ENCODE measurements at regions not wholly inside any gene's neighbourhood (a gene's known extent, or its start where the extent isn't known, plus 50 kb on each side); places are given as distances from the start of the nearest gene placed in this dataset.

DNA sequence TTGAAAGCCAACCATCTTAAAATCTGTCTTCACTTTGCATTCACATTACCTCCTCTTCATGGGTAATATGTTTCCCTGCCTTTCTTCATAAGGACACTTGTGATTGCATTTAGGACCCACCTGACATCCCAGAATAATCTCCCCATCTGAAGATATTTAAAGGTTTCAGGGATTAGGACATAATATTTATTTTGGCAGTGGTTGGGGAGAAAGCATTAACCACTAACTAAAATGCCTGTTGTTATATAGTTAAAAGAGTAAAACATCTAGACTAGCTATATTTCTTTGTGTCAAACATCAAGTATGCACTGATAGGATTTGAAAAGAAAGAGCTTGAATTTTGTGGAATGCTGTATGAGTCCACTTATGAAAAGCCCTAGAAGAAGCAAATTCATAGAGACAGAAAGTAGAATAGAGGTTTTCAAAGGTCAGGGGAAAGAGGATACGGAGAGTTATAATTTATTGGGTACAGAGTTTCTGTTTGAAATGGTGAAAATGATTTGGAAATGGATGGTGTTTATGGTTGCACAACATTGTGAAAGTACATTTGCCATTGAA lies 457.7 kb upstream of the SPRY2 start:
- no peak overlapping the region for H3K4me3 ChIP-seq (ENCODE audit: low read depth, low read length)
- ChIA-PET CTCF (interaction anchor here (0.7 kb wide), 1 partner anchor 112 kb away, joined by 4 read pairs; no protein-coding TSS in a partner anchor), POLR2A (no interaction called here)
- H3K27ac ChIP-seq (ENCODE audit: extremely low read depth, low read depth, low read length): no peak overlapping the region
- H3K9me3 ChIP-seq (ENCODE audit: control insufficient read depth, insufficient read depth, low read depth, low read length): no peaks in the 10 kb centered on the region
- no peaks in the 10 kb centered on the region for H3K4me1 ChIP-seq (ENCODE audit: control insufficient read depth, insufficient read depth, low read length)
- TF ChIP-seq, protein P1, sequence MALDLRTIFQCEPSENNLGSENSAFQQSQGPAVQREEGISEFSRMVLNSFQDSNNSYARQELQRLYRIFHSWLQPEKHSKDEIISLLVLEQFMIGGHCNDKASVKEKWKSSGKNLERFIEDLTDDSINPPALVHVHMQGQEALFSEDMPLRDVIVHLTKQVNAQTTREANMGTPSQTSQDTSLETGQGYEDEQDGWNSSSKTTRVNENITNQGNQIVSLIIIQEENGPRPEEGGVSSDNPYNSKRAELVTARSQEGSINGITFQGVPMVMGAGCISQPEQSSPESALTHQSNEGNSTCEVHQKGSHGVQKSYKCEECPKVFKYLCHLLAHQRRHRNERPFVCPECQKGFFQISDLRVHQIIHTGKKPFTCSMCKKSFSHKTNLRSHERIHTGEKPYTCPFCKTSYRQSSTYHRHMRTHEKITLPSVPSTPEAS (tag by site-specific recombination; IDR thresholded peaks at IDR 0.05): no peak
- no peak for TF ChIP-seq ZNF747 (tag by site-specific recombination; IDR thresholded peaks at IDR 0.05)
- no peak for TF ChIP-seq MZF1 (tag by site-specific recombination; IDR thresholded peaks at IDR 0.05; ENCODE audit: borderline replicate concordance)
- TF ChIP-seq, protein P2, sequence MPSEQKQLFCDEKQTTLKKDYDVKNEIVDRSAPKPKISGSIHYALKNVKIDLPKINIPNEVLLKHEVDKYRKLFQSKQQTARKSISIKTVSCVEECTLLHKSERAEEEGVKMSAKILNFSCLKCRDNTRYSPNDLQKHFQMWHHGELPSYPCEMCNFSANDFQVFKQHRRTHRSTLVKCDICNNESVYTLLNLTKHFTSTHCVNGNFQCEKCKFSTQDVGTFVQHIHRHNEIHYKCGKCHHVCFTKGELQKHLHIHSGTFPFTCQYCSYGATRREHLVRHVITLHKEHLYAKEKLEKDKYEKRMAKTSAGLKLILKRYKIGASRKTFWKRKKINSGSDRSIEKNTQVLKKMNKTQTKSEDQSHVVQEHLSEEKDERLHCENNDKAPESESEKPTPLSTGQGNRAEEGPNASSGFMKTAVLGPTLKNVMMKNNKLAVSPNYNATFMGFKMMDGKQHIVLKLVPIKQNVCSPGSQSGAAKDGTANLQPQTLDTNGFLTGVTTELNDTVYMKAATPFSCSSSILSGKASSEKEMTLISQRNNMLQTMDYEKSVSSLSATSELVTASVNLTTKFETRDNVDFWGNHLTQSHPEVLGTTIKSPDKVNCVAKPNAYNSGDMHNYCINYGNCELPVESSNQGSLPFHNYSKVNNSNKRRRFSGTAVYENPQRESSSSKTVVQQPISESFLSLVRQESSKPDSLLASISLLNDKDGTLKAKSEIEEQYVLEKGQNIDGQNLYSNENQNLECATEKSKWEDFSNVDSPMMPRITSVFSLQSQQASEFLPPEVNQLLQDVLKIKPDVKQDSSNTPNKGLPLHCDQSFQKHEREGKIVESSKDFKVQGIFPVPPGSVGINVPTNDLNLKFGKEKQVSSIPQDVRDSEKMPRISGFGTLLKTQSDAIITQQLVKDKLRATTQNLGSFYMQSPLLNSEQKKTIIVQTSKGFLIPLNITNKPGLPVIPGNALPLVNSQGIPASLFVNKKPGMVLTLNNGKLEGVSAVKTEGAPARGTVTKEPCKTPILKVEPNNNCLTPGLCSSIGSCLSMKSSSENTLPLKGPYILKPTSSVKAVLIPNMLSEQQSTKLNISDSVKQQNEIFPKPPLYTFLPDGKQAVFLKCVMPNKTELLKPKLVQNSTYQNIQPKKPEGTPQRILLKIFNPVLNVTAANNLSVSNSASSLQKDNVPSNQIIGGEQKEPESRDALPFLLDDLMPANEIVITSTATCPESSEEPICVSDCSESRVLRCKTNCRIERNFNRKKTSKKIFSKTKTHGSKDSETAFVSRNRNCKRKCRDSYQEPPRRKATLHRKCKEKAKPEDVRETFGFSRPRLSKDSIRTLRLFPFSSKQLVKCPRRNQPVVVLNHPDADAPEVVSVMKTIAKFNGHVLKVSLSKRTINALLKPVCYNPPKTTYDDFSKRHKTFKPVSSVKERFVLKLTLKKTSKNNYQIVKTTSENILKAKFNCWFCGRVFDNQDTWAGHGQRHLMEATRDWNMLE (tag by site-specific recombination; conservative IDR thresholded peaks at IDR 0.05; ENCODE audit: low read depth): no peak
- no peak for TF ChIP-seq ZNF121 (tag by site-specific recombination; IDR thresholded peaks at IDR 0.05)
- no peak for TF ChIP-seq WT1 (tag by site-specific recombination; IDR thresholded peaks at IDR 0.05)
- no peaks in the 10 kb centered on the region for H3K36me3 ChIP-seq (ENCODE audit: control insufficient read depth in 2 of 2, insufficient read depth in 1 of 2, low read length in 2 of 2)

DNA sequence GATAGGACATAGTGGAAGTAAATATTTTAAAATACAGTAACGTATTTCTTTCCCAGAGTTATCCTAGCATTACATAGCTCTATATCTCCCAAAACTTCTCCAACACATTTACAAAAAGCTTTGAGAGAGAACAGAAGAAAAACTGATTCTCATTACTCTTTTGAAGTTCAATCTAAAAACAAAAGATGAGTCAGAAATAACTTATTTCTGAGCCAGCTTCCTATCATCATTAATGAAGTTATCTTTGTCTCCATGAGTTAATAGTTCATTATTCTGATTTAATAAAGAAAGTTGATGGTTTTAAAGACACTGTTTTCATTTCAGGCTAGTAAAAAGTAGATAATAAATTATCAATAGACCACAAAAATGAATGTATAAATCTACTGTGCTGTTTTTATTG lies 446.7 kb upstream of the SPRY2 start:
- Histone ChIP-seq H3K4me1 (ENCODE audit: control insufficient read depth, insufficient read depth, low read length) (no peaks in the 10 kb centered on the region), H3K4me3 (ENCODE audit: low read depth, low read length) (no peak overlapping the region), H3K27ac (ENCODE audit: extremely low read depth, low read depth, low read length) (no peak overlapping the region), H3K9me3 (ENCODE audit: control insufficient read depth, insufficient read depth, low read depth, low read length) (no peaks in the 10 kb centered on the region), H3K36me3 (ENCODE audit: control insufficient read depth in 2 of 2, insufficient read depth in 1 of 2, low read length in 2 of 2) (no peaks in the 10 kb centered on the region)
- ChIA-PET POLR2A (no interaction called here), CTCF (interaction anchor here (0.6 kb wide), 1 partner anchor 317 kb away, joined by 3 read pairs; no protein-coding TSS in a partner anchor)
- TF ChIP-seq SCRT2 (tag by site-specific recombination; IDR thresholded peaks at IDR 0.05) (no peak), ZNF214 (tag by site-specific recombination; IDR thresholded peaks at IDR 0.05; ENCODE audit: borderline replicate concordance) (no peak), ZNF548 (tag by site-specific recombination; IDR thresholded peaks at IDR 0.05) (no peak), ZNF416 (tag by site-specific recombination; IDR thresholded peaks at IDR 0.05) (no peak), WT1 (tag by site-specific recombination; IDR thresholded peaks at IDR 0.05) (no peak), ZEB2 (tag by site-specific recombination; IDR thresholded peaks at IDR 0.05) (no peak), ZNF596 (tag by site-specific recombination; IDR thresholded peaks at IDR 0.05) (no peak), GFI1B (tag by site-specific recombination; IDR thresholded peaks at IDR 0.05) (no peak), ZNF223 (tag by site-specific recombination; IDR thresholded peaks at IDR 0.05) (no peak), ZBTB7A (tag by site-specific recombination; IDR thresholded peaks at IDR 0.05; ENCODE audit: low read depth) (no peak), ZNF777 (tag by site-specific recombination; IDR thresholded peaks at IDR 0.05; ENCODE audit: borderline replicate concordance) (no peak), ZNF394 (tag by site-specific recombination; IDR thresholded peaks at IDR 0.05; ENCODE audit: borderline replicate concordance) (no peak), ZNF133 (tag by site-specific recombination; IDR thresholded peaks at IDR 0.05) (no peak)
- TF ChIP-seq, protein P3, sequence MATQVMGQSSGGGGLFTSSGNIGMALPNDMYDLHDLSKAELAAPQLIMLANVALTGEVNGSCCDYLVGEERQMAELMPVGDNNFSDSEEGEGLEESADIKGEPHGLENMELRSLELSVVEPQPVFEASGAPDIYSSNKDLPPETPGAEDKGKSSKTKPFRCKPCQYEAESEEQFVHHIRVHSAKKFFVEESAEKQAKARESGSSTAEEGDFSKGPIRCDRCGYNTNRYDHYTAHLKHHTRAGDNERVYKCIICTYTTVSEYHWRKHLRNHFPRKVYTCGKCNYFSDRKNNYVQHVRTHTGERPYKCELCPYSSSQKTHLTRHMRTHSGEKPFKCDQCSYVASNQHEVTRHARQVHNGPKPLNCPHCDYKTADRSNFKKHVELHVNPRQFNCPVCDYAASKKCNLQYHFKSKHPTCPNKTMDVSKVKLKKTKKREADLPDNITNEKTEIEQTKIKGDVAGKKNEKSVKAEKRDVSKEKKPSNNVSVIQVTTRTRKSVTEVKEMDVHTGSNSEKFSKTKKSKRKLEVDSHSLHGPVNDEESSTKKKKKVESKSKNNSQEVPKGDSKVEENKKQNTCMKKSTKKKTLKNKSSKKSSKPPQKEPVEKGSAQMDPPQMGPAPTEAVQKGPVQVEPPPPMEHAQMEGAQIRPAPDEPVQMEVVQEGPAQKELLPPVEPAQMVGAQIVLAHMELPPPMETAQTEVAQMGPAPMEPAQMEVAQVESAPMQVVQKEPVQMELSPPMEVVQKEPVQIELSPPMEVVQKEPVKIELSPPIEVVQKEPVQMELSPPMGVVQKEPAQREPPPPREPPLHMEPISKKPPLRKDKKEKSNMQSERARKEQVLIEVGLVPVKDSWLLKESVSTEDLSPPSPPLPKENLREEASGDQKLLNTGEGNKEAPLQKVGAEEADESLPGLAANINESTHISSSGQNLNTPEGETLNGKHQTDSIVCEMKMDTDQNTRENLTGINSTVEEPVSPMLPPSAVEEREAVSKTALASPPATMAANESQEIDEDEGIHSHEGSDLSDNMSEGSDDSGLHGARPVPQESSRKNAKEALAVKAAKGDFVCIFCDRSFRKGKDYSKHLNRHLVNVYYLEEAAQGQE (tag by site-specific recombination; IDR thresholded peaks at IDR 0.05): no peak
- TF ChIP-seq, protein P4, sequence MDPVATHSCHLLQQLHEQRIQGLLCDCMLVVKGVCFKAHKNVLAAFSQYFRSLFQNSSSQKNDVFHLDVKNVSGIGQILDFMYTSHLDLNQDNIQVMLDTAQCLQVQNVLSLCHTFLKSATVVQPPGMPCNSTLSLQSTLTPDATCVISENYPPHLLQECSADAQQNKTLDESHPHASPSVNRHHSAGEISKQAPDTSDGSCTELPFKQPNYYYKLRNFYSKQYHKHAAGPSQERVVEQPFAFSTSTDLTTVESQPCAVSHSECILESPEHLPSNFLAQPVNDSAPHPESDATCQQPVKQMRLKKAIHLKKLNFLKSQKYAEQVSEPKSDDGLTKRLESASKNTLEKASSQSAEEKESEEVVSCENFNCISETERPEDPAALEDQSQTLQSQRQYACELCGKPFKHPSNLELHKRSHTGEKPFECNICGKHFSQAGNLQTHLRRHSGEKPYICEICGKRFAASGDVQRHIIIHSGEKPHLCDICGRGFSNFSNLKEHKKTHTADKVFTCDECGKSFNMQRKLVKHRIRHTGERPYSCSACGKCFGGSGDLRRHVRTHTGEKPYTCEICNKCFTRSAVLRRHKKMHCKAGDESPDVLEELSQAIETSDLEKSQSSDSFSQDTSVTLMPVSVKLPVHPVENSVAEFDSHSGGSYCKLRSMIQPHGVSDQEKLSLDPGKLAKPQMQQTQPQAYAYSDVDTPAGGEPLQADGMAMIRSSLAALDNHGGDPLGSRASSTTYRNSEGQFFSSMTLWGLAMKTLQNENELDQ (tag by site-specific recombination; IDR thresholded peaks at IDR 0.05; ENCODE audit: low read depth): no peak
